Activated CD4-positive, alpha-beta T cell treated with anti-CD3 and anti-CD28 coated beads, Interleukin-2, amount 10 ng/mL, durations not matched to agents 7 days and 5 days (primary cell): ENCODE measurements at regions not wholly inside any gene's neighbourhood (a gene's known extent, or its start where the extent isn't known, plus 50 kb on each side); places are given as distances from the start of the nearest gene placed in this dataset.

ENCODE experiments used
- CTCF ChIA-PET: fragments of 350-600 bp; sonication (Branson Sonifier 250); formaldehyde crosslinking; loops from one replicate; lab custom pipeline; 2021; ENCODE audit warnings: antibody characterized with exemption; lab: Charles Lee
- POLR2A ChIA-PET: fragments of 350-600 bp; sonication (Branson Sonifier 250); formaldehyde crosslinking; loops from one replicate; lab custom pipeline; 2021; ENCODE audit warnings: antibody characterized with exemption; lab: Charles Lee
- DNase-seq: peaks from one replicate; pipeline ENCODE4 v3.0.0-alpha.2; 2020
- H3K27ac Mint-ChIP-seq: one replicate; pipeline ENCODE4 v1.8.0; 2021; ENCODE audit warnings: mild to moderate bottlenecking, moderate library complexity, mixed read lengths
- H3K27me3 Mint-ChIP-seq: one replicate; pipeline ENCODE4 v1.8.0; 2021; ENCODE audit warnings: mixed read lengths
- H3K36me3 Mint-ChIP-seq: one replicate; pipeline ENCODE4 v1.8.0; 2021; ENCODE audit warnings: low read depth, mixed read lengths
- H3K4me1 Mint-ChIP-seq: one replicate; pipeline ENCODE4 v1.8.0; 2021; ENCODE audit warnings: mixed read lengths
- H3K4me3 Mint-ChIP-seq: one replicate; pipeline ENCODE4 v1.8.0; 2021; ENCODE audit warnings: mild to moderate bottlenecking, moderate library complexity, mixed read lengths
- H3K9me3 Mint-ChIP-seq: one replicate; pipeline ENCODE4 v1.8.0; 2021; ENCODE audit warnings: mixed read lengths

DNA sequence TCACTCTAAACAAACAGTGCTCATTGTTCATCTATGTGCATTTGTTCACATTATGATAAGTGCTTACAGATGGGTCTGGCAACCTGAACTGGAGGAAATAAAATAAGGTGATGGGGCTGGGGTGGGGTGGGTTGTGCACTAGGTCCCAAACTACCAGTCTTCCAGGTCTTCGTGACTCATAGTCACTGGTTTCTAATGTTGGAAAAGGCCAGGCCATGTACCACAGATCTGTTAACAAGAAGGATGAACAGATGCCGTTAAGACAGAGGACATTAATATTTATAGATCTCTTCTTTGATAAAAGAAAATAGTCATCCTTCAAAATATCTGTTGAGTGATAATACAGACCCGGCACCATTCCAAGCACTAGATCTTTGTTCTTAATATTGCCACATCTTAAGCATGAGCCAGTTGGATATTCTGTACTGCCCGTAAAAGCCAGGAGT is 71.4 kb upstream of the STARD4 start:
- peaks cover 7% of the 10 kb centered on the region for H3K27me3 Mint-ChIP-seq
- no peaks in the 10 kb centered on the region for H3K9me3 Mint-ChIP-seq
- no peaks in the 10 kb centered on the region for H3K36me3 Mint-ChIP-seq
- POLR2A ChIA-PET, result no interaction called here
- peaks cover 5% of the 10 kb centered on the region for H3K4me1 Mint-ChIP-seq
- CTCF ChIA-PET, result no interaction called here
- no peak overlapping the region for H3K27ac Mint-ChIP-seq
- no peak for DNase-seq
- no peak overlapping the region for H3K4me3 Mint-ChIP-seq

DNA sequence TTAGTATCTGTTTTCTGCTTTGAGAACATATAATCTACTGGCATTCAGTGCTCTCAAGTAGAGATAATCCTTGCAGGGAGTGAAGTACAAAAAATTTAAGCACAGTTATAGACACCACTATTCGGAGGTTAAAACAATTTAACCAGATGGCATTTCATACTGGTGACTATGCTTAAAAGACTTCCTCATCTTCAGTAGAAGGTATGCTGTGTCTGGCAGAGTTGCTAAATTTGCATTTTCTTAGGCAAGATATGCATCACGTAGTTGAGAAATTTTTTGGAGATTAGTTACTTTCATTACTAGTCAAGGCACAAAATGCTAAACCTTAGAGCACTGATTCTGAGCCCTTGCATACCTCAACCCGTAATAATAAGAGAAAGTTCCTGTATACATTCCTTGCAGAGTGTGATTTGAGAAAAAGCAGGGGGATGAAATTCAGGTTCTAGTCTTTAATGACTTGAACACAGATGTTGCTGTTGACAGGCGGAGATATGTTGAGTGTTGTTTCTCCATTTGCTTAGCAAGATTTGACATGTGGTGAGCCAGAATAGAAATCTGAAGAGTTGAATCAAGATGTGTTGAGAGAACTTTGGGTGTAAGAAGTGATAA is 70.8 kb upstream of the STARD4 start:
- ChIA-PET POLR2A (no interaction called here), CTCF (no interaction called here)
- DNase-seq, result no peak

DNA sequence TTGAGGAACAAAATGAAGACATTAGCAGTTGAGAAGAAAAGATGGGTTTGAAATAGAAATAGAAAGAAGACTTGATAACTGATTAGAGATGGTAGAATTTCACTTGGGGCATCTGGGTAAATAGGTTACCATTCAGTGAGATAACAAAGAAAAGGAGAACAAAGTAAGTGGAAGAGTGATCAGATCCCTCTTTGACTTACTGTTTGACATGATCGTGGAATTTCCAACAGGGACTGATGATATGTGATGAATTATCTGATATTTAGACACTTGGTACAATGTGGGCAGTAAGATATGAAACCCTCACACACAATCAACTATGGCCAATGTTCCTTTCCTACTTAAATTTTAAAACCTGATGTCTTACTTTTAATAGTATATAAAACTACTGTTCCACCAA is 70.1 kb upstream of the STARD4 start:
- CTCF ChIA-PET, result no interaction called here
- no peak for DNase-seq
- no peak overlapping the region for H3K4me3 Mint-ChIP-seq
- H3K4me1 Mint-ChIP-seq, result peaks cover 1% of the 10 kb centered on the region
- no peak overlapping the region for H3K27ac Mint-ChIP-seq
- H3K27me3 Mint-ChIP-seq, result peaks cover 10% of the 10 kb centered on the region
- POLR2A ChIA-PET, result no interaction called here
- H3K36me3 Mint-ChIP-seq, result no peaks in the 10 kb centered on the region
- no peaks in the 10 kb centered on the region for H3K9me3 Mint-ChIP-seq

More for the DNA sequence above, 70.8 kb upstream of the STARD4 start:
- Mint-ChIP-seq H3K27ac (no peak overlapping the region), H3K36me3 (no peaks in the 10 kb centered on the region), H3K9me3 (no peaks in the 10 kb centered on the region), H3K4me3 (no peak overlapping the region), H3K27me3 (peaks cover 10% of the 10 kb centered on the region), H3K4me1 (peaks cover 5% of the 10 kb centered on the region)

DNA sequence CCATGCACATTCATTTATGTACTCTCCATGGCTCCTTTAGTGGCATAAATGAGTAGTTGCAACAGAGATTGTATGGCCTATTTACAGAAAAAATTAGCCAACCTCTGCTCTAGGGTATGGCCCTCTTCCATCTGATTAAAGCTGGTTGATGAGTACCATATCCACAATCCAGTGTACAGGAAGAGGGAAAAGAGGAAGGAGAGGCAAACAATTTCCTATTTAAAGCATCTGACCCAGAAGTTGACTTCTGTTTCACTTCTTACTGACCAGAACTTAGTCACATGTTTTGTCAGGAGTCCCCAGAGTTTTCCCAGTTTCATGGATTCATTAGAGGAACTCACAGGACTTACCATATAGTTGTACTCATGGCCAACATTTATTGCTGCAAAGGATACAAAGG is 68.6 kb upstream of the STARD4 start:
- CTCF ChIA-PET, result no interaction called here
- H3K4me3 Mint-ChIP-seq, result no peak overlapping the region
- no peaks in the 10 kb centered on the region for H3K4me1 Mint-ChIP-seq
- H3K27ac Mint-ChIP-seq, result no peak overlapping the region
- H3K9me3 Mint-ChIP-seq, result no peaks in the 10 kb centered on the region
- POLR2A ChIA-PET, result no interaction called here
- H3K36me3 Mint-ChIP-seq, result no peaks in the 10 kb centered on the region
- no peak for DNase-seq
- H3K27me3 Mint-ChIP-seq, result peaks cover 10% of the 10 kb centered on the region

DNA sequence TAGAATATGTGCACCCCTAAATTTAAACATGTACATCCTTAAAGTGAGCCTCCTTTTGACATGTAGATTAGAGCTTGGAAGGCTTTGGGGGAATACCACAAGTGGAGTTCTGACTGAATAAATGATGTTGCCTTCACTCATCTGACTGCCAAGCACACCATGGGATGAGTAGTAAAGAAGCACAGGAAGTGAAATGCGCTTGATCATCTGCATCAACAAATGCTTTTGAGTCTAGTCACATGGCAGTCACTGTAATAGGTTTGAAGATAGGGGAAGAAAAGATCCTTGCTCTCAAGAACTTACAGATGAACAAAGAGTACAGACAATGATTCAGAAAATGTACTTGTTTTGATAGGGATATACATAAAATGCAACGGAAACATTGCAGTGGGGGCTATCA is 62.0 kb upstream of the STARD4 start:
- ChIA-PET POLR2A (no interaction called here), CTCF (no interaction called here)
- no peak overlapping the region for H3K27ac Mint-ChIP-seq
- DNase-seq, result no peak
- no peaks in the 10 kb centered on the region for H3K36me3 Mint-ChIP-seq
- peaks cover 2% of the 10 kb centered on the region for H3K9me3 Mint-ChIP-seq
- H3K4me1 Mint-ChIP-seq, result no peaks in the 10 kb centered on the region
- H3K4me3 Mint-ChIP-seq, result no peak overlapping the region
- H3K27me3 Mint-ChIP-seq, result peaks cover 6% of the 10 kb centered on the region

DNA sequence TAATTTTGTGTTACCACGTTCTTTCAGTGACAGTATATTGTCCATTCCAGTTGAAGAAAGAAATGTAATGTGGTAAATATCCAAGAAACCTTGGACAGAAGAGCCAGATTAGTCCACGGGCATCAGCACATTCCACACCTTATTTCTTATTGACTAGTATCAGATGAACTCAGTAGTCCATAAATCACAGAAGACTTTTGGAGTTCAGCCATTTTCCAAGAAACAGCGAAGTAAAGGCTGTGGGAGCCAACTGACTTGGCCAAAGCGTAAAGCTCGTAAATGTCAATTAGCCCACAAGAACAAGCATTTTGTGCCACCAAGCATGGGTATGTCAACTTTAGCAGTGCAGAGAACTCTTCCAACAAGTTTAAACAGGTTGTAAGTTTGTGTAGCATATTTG is 60.2 kb upstream of the STARD4 start:
- Mint-ChIP-seq H3K27ac (no peak overlapping the region), H3K4me1 (no peaks in the 10 kb centered on the region), H3K36me3 (no peaks in the 10 kb centered on the region), H3K27me3 (peaks cover 2% of the 10 kb centered on the region), H3K4me3 (no peak overlapping the region), H3K9me3 (peaks cover 2% of the 10 kb centered on the region)
- DNase-seq, result no peak
- ChIA-PET CTCF (no interaction called here), POLR2A (no interaction called here)

DNA sequence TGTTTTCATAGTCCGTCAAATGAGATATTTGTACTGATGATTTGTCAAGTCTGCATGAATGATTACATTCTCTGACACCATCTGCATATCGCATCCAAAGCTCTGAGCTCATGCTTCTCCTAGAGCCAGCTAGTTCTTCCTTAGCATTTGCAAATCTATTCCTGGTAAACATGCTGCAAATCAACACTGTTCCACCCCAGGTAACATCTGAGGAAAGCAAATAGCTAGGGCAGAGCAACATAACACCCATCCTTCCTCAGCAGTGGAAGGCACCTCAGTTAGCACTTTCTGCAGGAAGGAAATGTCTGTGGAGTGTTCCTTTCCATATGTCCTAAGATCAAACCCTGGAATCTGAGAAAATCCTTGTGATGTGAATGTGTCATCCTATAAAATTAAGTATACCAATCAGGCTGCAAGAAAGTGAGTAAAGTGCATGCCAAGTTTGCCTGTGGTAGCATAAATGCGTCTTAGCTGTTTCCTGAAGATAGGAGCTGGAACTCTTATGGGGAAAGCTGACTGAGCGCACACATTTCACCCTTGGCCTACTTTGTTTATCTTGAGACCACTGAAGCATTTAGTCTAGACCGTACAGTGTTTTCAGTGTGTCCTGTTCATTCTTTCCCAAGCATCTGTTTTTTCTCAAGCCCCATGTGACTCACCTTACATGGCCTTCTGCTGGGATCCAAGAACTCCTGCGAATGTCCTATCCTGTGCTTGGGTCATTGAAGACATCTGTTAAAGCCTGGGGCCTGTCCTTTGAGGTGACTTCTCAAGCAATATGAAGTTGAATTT is 50.9 kb upstream of the STARD4 start:
- Mint-ChIP-seq H3K9me3 (peaks cover 5% of the 10 kb centered on the region), H3K27me3 (peaks cover 18% of the 10 kb centered on the region), H3K27ac (no peak overlapping the region), H3K4me3 (no peak overlapping the region), H3K36me3 (no peaks in the 10 kb centered on the region), H3K4me1 (no peaks in the 10 kb centered on the region)
- ChIA-PET POLR2A (no interaction called here), CTCF (interaction anchor here (1.1 to 2.0 kb wide), 2 partner anchors 10 to 32 kb away, joined by 3 to 5 read pairs; no protein-coding TSS in a partner anchor)
- no peak for DNase-seq

DNA sequence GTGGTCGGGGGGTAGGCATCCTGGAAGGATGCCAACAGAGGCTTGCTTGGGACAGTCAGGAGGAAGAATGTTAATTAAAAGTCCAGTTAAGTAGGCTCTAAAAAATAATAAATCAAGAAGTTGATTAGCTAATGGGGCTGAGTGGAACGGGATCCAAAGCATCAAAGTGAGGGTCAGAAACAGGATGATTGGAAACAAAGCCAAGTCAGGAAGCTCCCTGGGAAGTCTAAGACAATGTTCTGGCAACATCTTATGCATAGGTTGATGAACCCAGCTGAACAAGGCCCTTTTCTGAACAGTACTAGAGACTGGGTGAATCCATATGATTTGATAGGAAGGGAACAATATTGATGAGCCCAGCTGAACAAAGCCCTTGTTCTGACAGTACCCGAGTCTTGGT is 50.2 kb upstream of the STARD4 start:
- Mint-ChIP-seq H3K27me3 (peaks cover 18% of the 10 kb centered on the region), H3K9me3 (peaks cover 5% of the 10 kb centered on the region), H3K4me3 (no peak overlapping the region), H3K4me1 (no peaks in the 10 kb centered on the region), H3K36me3 (no peaks in the 10 kb centered on the region), H3K27ac (no peak overlapping the region)
- ChIA-PET CTCF (interaction anchor here (1.1 to 2.0 kb wide), 2 partner anchors 10 to 31 kb away, joined by 3 to 5 read pairs; no protein-coding TSS in a partner anchor), POLR2A (no interaction called here)
- no peak for DNase-seq
